Tibial nerve (tissue), 4 donors: ENCODE measurements at regions not wholly inside any gene's neighbourhood (a gene's known extent, or its start where the extent isn't known, plus 50 kb on each side); places are given as distances from the start of the nearest gene placed in this dataset.

Experiments
- DNase-seq, 2 donors: peaks; one replicate each; pipeline ENCODE4 v3.0.0-alpha.2; 2019; ENCODE audit warnings: low spot score in 2 of 2
- H3K27ac ChIP-seq, 4 donors: fragments of 200-600 bp; sonication (generic) in 3 of 4; one replicate each; pipeline ENCODE4 v1.5.1; 2017 to 2019; ENCODE audit warnings: mild to moderate bottlenecking in 1 of 4
- H3K27me3 ChIP-seq, 2 donors: fragments of 200-600 bp; sonication (generic) in 1 of 2; one replicate each; pipeline versions ENCODE4 v1.5.1 to v1.6.0; 2017 to 2019
- H3K36me3 ChIP-seq, 3 donors: fragments of 200-600 bp; sonication (generic); one replicate each; pipeline ENCODE4 v1.5.1; 2018 to 2019
- H3K4me1 ChIP-seq, 4 donors: fragments of 200-600 bp; sonication (generic) in 3 of 4; one replicate each; pipeline ENCODE4 v1.5.1; 2017 to 2019
- H3K4me3 ChIP-seq, 4 donors: fragments of 200-600 bp; sonication (generic) in 3 of 4; one replicate each; pipeline ENCODE4 v1.5.1; 2017 to 2019; ENCODE audit warnings: mild to moderate bottlenecking in 1 of 4, moderate library complexity in 1 of 4
- H3K9me3 ChIP-seq, 4 donors: fragments of 200-600 bp; sonication (generic) in 3 of 4; one replicate each; pipeline ENCODE4 v1.5.1; 2017 to 2019
- EP300 ChIP-seq, 2 donors: sonication (generic); formaldehyde crosslinking; IDR thresholded peaks; one replicate each; pipeline ENCODE4 v1.6.1; 2017; ENCODE audit warnings: antibody characterized with exemption in 2 of 2, mild to moderate bottlenecking in 1 of 2
- POLR2A ChIP-seq, 2 donors: fragments of 450-650 bp; IDR thresholded peaks; one replicate each; pipeline ENCODE4 v1.6.1; 2017; ENCODE audit warnings: antibody characterized with exemption in 2 of 2, mild to moderate bottlenecking in 2 of 2, moderate library complexity in 2 of 2
- WGBS, 2 donors: methylation state at CpG; one replicate each; pipeline ENCODE4 v1.1.5; 2018; 5-methylcytosine and 5-hydroxymethylcytosine counted together
- TF ChIP-seq, protein P1 (sequence below), 5 experiments: fragments of 200-600 bp in 3 of 5; fragments of 450-650 bp in 2 of 5; sonication (generic) in 3 of 5; IDR thresholded peaks; one replicate each; pipeline ENCODE4 v1.5.1; 2016 to 2019; ENCODE audit warnings: antibody characterized with exemption in 5 of 5, mild to moderate bottlenecking in 3 of 5, moderate library complexity in 2 of 5

DNA sequence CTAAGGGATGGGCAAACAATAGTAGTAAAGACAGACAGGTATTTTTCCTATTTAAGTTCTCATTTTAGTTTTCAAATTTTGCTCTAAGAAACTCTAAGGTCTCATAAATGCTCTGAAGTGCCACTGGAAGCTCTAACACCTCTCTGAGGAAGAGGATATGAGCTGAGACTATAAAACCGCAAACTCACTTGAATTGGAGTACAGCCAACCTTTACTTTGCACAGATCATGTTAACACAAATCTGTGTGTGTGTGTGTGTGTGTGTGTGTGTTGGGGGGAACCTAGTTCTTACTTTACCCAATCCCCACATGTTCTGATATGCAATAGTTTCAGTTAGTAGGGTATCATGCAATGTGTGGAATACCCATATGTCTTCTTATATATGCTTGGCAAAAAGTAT is 446.8 kb downstream of the CHL1 start:
- no peak overlapping the region for H3K4me3 ChIP-seq
- H3K36me3 ChIP-seq, result no peaks in the 10 kb centered on the region
- no peak for DNase-seq
- WGBS, 2 donors, result 57 to 68% methylated on average over 1 of the region's 1 CpG
- no peak overlapping the region for H3K27ac ChIP-seq
- TF ChIP-seq EP300 (IDR thresholded peaks at IDR 0.05), result no peak
- H3K27me3 ChIP-seq, result no peaks in the 10 kb centered on the region
- H3K9me3 ChIP-seq, result no peaks in the 10 kb centered on the region
- H3K4me1 ChIP-seq, result no peaks in the 10 kb centered on the region

DNA sequence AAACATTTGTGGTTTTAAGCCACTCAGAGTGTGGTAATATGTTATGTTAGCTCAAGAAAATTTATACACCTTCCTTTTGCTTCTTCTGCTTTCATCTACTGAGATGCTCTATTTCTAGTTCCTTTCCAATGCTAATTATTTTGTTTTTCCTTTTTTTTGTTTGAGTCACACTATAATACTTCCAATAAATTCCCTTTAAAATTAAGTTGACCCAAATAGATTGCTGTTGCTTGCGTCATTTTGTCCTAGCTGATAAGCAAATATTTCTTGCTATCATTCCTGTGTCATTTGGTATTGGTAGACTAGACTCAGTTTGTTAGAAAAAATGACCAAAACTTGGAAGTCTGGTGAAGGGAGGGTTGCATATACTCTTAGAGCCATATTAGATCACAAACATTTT is 437.0 kb upstream of the CNTN6 start:
- WGBS, 2 donors, result 87 to 98% methylated on average over 1 of the region's 1 CpG
- no peaks in the 10 kb centered on the region for H3K9me3 ChIP-seq

DNA sequence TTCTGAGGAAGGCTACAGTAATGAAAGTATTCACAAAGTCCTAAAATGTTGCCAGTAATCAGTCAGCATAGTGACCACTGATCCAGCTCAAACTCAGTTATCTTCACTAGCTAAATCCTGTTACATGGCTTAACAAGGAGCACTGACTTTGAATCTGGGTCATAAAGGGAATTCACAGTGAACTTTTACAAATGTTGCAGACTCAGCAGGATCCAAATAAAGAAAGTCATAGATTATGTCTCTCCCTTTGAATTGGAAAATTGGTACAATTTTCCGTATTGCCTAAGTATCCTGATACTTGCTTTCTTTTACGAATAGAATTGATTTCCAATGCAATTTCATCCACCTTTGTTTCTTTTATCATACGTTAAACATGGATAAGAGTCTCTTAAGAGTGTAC is 431.5 kb upstream of the CNTN6 start:
- no peak for TF ChIP-seq EP300 (IDR thresholded peaks at IDR 0.05)
- 56 to 85% methylated on average over 3 of the region's 3 CpGs for WGBS, 2 donors
- H3K27me3 ChIP-seq, result no peaks in the 10 kb centered on the region
- no peaks in the 10 kb centered on the region for H3K4me1 ChIP-seq
- H3K36me3 ChIP-seq, result no peaks in the 10 kb centered on the region
- H3K27ac ChIP-seq, result no peak overlapping the region
- H3K4me3 ChIP-seq, result no peak overlapping the region
- no peak for DNase-seq
- no peaks in the 10 kb centered on the region for H3K9me3 ChIP-seq

More for the DNA sequence above, 437.0 kb upstream of the CNTN6 start:
- H3K27me3 ChIP-seq, result no peaks in the 10 kb centered on the region
- no peaks in the 10 kb centered on the region for H3K4me1 ChIP-seq
- no peak overlapping the region for H3K4me3 ChIP-seq
- H3K36me3 ChIP-seq, result no peaks in the 10 kb centered on the region
- H3K27ac ChIP-seq, result no peak overlapping the region
- TF ChIP-seq, protein P1, sequence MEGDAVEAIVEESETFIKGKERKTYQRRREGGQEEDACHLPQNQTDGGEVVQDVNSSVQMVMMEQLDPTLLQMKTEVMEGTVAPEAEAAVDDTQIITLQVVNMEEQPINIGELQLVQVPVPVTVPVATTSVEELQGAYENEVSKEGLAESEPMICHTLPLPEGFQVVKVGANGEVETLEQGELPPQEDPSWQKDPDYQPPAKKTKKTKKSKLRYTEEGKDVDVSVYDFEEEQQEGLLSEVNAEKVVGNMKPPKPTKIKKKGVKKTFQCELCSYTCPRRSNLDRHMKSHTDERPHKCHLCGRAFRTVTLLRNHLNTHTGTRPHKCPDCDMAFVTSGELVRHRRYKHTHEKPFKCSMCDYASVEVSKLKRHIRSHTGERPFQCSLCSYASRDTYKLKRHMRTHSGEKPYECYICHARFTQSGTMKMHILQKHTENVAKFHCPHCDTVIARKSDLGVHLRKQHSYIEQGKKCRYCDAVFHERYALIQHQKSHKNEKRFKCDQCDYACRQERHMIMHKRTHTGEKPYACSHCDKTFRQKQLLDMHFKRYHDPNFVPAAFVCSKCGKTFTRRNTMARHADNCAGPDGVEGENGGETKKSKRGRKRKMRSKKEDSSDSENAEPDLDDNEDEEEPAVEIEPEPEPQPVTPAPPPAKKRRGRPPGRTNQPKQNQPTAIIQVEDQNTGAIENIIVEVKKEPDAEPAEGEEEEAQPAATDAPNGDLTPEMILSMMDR (IDR thresholded peaks at IDR 0.05), result no peak
- TF ChIP-seq EP300 (IDR thresholded peaks at IDR 0.05) (no peak), POLR2A (IDR thresholded peaks at IDR 0.05) (no peak)
- no peak for DNase-seq

DNA sequence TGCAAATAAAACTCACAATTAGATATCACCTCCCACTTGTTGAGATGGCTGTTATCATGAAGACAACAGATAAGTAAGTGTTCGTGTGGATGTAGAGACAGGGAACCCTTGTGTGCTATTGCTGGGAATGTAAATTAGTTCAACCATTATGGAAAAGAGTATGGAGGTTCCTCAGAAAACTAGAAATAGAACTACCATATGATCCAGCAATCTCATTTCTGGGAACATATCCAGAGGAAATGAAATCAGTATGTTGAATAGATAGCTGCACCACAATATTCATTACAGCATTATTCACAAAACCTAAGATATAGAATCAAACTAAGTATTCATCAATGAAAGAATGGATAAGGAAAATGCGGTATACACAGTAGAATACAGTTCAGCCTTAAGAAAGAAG is 418.7 kb upstream of the CNTN6 start:
- Histone ChIP-seq H3K36me3 (no peaks in the 10 kb centered on the region), H3K27me3 (no peaks in the 10 kb centered on the region), H3K9me3 (peaks cover 0 to 16% (median 0%) of the 10 kb centered on the region in 4 donors), H3K4me3 (no peak overlapping the region), H3K27ac (no peak overlapping the region), H3K4me1 (no peaks in the 10 kb centered on the region)
- TF ChIP-seq POLR2A (IDR thresholded peaks at IDR 0.05) (no peak), EP300 (IDR thresholded peaks at IDR 0.05) (no peak)
- TF ChIP-seq, protein P1 (IDR thresholded peaks at IDR 0.05), result no peak
- DNase-seq, result no peak
- WGBS, 2 donors, result 60 to 81% methylated on average over 2 of the region's 2 CpGs

DNA sequence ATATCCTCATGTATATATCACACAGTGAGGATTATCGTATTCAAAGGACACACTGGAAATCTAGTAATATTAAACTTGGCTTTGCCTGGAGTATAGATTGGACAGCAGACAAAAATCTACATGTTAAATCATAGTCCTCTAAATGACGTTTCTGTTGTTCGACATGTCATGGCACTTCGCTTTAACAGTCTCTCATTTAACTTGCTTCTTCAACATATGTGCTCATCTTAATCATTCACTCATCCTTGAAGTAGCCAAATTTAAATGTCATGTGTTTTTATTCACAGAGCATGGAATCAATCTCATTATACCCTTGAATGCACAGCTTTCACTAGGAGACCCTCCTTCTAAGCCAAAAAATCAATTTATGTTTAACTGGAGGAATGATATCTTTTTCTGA is 417.0 kb upstream of the CNTN6 start:
- H3K9me3 ChIP-seq, result peaks cover 0 to 16% (median 0%) of the 10 kb centered on the region in 4 donors
- H3K27ac ChIP-seq, result no peak overlapping the region
- no peaks in the 10 kb centered on the region for H3K36me3 ChIP-seq
- DNase-seq, result no peak
- TF ChIP-seq EP300 (IDR thresholded peaks at IDR 0.05) (no peak), POLR2A (IDR thresholded peaks at IDR 0.05) (no peak)
- TF ChIP-seq, protein P1 (IDR thresholded peaks at IDR 0.05), result no peak
- no peaks in the 10 kb centered on the region for H3K27me3 ChIP-seq
- 89 to 91% methylated on average over 4 of the region's 4 CpGs for WGBS, 2 donors
- H3K4me3 ChIP-seq, result no peak overlapping the region
- H3K4me1 ChIP-seq, result no peaks in the 10 kb centered on the region

DNA sequence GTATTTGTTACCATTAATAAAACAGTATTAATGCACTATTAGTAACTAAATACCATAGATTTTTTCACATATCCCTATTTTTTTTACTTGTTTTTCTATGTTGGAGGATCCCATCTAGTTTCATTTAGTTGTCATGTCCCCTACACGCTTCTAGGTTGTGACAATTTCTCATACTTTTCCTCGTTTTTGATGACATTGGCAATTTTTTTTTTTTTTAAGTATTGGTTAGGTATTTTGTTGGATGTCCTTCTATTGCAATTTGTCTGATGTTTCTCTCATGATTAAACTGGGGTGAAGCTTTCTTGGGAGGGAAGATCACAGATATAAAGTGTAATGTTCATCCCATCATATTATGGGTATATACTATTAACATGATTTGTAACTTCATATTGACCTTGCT is 409.1 kb upstream of the CNTN6 start:
- Histone ChIP-seq H3K27me3 (no peaks in the 10 kb centered on the region), H3K27ac (no peak overlapping the region), H3K36me3 (no peaks in the 10 kb centered on the region), H3K4me1 (no peaks in the 10 kb centered on the region), H3K4me3 (no peak overlapping the region), H3K9me3 (no peaks in the 10 kb centered on the region)
- DNase-seq, result no peak
- TF ChIP-seq, protein P1 (IDR thresholded peaks at IDR 0.05), result no peak
- TF ChIP-seq EP300 (IDR thresholded peaks at IDR 0.05), result no peak
- TF ChIP-seq POLR2A (IDR thresholded peaks at IDR 0.05), result no peak
- 68 to 79% methylated on average over 2 of the region's 2 CpGs for WGBS, 2 donors
